Activated B cell treated with CpG ODN at 0.5 μM for 24 hours (primary cell): ENCODE measurements at regions not wholly inside any gene's neighbourhood (a gene's known extent, or its start where the extent isn't known, plus 50 kb on each side); places are given as distances from the start of the nearest gene placed in this dataset.

Experiments used
- ATAC-seq: fragments of 200-7000 bp; cut with Tn5 transposase; one replicate; pipeline ENCODE4 v1.10.0; 2021; ENCODE audit warnings: low read depth, mild to moderate bottlenecking, moderate library complexity
- CTCF ChIA-PET: fragments of 350-600 bp; sonication (Branson Sonifier 250); formaldehyde crosslinking; loops from one replicate; lab custom pipeline; 2021; ENCODE audit warnings: antibody characterized with exemption; lab: Charles Lee
- POLR2A ChIA-PET: fragments of 350-600 bp; sonication (Branson Sonifier 250); formaldehyde crosslinking; loops from one replicate; lab custom pipeline; 2021; ENCODE audit warnings: antibody characterized with exemption; lab: Charles Lee
- DNase-seq: peaks from one replicate; pipeline ENCODE4 v3.0.0; 2022
- H3K27ac Mint-ChIP-seq: one replicate; pipeline ENCODE4 v1.8.0; 2020; ENCODE audit warnings: mixed read lengths
- H3K27me3 Mint-ChIP-seq: one replicate; pipeline ENCODE4 v1.8.0; 2021; ENCODE audit warnings: mixed read lengths
- H3K36me3 Mint-ChIP-seq: one replicate; pipeline ENCODE4 v1.8.0; 2021; ENCODE audit warnings: low read depth, mixed read lengths
- H3K4me1 Mint-ChIP-seq: one replicate; pipeline ENCODE4 v1.8.0; 2021; ENCODE audit warnings: mixed read lengths
- H3K4me3 Mint-ChIP-seq: one replicate; pipeline ENCODE4 v1.8.0; 2020; ENCODE audit warnings: mild to moderate bottlenecking, mixed read lengths
- H3K9me3 Mint-ChIP-seq: one replicate; pipeline ENCODE4 v1.8.0; 2020; ENCODE audit warnings: mixed read lengths
- intact Hi-C: fragments of 100-400 bp; cut with micrococcal nuclease; formaldehyde crosslinking; loops from one replicate; pipeline ENCODE4 v1.15.1; 2024
- TF ChIP-seq, protein P1 (sequence below): fragments of 200-600 bp; IDR thresholded peaks from one replicate; pipeline ENCODE4 v1.8.0; 2022; ENCODE audit warnings: antibody characterized with exemption, mild to moderate bottlenecking

DNA sequence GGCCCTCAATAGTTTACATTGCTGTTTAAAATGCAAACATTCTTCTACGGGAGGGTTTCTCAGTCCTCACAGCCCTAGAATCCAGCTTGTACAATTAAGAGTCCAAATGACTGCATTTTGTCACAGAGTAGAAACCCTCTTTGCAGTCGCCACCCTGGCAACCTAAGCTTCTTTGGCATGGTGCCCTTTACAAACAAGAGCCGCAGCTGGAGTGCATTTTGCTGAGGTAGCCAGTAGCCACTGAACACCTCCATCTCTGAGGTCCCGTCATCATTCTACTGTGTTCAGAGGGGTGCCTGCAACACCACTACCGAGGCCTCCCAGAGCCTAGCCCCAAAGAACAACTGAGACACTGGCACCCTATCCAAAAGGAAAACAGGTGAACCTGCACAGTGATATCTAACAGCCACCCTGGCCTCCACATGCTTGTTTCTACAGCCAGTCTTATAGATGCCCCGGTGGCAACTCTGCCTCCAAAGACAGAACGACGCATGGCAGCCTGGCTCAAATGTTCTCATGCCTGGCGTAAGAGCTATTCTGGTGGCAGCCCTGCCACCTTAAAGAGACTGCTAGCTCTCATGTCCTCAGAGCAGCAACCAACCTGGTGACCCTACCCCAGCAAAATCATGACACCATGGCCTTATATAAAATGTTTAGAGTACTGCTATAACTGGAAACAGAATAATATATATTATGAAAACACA, 801.9 kb downstream of the TECRL start:
- TF ChIP-seq, protein P1, sequence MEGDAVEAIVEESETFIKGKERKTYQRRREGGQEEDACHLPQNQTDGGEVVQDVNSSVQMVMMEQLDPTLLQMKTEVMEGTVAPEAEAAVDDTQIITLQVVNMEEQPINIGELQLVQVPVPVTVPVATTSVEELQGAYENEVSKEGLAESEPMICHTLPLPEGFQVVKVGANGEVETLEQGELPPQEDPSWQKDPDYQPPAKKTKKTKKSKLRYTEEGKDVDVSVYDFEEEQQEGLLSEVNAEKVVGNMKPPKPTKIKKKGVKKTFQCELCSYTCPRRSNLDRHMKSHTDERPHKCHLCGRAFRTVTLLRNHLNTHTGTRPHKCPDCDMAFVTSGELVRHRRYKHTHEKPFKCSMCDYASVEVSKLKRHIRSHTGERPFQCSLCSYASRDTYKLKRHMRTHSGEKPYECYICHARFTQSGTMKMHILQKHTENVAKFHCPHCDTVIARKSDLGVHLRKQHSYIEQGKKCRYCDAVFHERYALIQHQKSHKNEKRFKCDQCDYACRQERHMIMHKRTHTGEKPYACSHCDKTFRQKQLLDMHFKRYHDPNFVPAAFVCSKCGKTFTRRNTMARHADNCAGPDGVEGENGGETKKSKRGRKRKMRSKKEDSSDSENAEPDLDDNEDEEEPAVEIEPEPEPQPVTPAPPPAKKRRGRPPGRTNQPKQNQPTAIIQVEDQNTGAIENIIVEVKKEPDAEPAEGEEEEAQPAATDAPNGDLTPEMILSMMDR: no peak
- ATAC-seq (no peak), DNase-seq (no peak)
- Mint-ChIP-seq H3K4me1 (no peaks in the 10 kb centered on the region), H3K9me3 (peaks cover 3% of the 10 kb centered on the region), H3K36me3 (no peaks in the 10 kb centered on the region), H3K27me3 (no peaks in the 10 kb centered on the region), H3K27ac (no peak overlapping the region), H3K4me3 (no peak overlapping the region)
- intact Hi-C loops: no loop called here
- ChIA-PET POLR2A (no interaction called here), CTCF (no interaction called here)

DNA sequence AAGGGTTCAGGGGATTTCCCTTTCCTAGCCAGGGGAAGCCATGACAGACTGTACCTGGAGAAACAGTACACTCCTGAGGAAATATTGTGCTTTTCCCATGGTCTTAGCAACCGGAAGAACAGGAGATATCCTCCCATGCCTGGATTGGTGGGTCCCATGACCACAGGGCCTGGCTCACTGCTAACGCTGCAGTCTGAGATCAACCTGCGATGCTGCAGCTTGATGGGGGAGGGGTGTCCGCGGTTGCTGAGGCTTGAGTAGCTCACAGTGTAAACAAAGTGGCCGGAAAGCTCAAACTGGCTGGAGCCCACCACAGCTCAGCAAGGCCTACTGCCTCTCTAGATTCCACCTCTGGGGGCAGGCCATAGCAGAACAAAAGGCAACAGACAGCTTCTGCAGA, 819.5 kb downstream of the TECRL start:
- H3K36me3 Mint-ChIP-seq: no peaks in the 10 kb centered on the region
- no peak overlapping the region for H3K4me3 Mint-ChIP-seq
- intact Hi-C loops: no loop called here
- ChIA-PET CTCF (no interaction called here), POLR2A (no interaction called here)
- TF ChIP-seq, protein P1: no peak
- no peak for ATAC-seq
- peaks cover 10% of the 10 kb centered on the region for H3K9me3 Mint-ChIP-seq
- H3K27me3 Mint-ChIP-seq: no peaks in the 10 kb centered on the region
- DNase-seq: no peak
- H3K27ac Mint-ChIP-seq: no peak overlapping the region
- H3K4me1 Mint-ChIP-seq: no peaks in the 10 kb centered on the region

DNA sequence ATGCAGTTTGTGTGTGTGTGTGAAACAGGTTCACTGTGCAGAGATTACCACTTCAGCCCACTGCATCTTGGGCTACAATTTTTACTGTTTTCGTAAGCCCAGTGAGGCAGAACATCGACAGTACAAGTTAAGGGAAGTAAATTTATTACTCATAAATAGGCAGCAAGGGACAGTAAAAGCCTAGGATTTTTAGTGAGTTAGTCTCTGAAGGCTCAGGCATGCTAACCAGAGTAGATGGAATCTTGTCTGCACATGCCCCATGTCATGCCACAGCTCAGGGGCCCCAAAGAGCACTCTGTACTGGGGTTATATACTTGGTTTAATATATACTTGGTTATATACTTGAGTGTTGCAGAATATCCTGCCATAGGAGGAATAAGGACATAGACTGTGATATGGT, 825.7 kb downstream of the TECRL start:
- TF ChIP-seq, protein P1: no peak

DNA sequence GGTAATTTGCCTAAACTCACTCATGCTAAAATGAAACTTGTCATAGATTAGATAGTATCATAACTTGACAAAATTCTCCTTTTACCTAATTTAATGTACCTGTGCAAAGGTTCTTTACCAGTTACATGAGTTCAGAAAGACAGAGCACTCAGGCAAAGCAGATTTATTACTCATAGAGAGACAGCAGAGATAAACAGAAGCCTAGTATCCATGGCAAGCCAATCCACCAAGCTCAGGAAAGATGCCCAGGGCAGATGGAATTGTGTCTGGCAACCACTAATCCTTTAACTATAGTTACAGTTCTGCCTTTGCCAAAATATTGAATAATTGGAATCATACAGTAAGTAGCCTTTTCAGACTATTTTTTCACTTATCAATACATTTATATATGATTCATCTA, 826.2 kb downstream of the TECRL start:
- peaks cover 3% of the 10 kb centered on the region for H3K9me3 Mint-ChIP-seq
- H3K27ac Mint-ChIP-seq: no peak overlapping the region
- no peaks in the 10 kb centered on the region for H3K36me3 Mint-ChIP-seq
- no peak overlapping the region for H3K4me3 Mint-ChIP-seq
- intact Hi-C loops: no loop called here
- no peaks in the 10 kb centered on the region for H3K4me1 Mint-ChIP-seq
- POLR2A ChIA-PET: no interaction called here
- CTCF ChIA-PET: no interaction called here
- DNase-seq (no peak), ATAC-seq (no peak)
- TF ChIP-seq, protein P1: no peak
- no peaks in the 10 kb centered on the region for H3K27me3 Mint-ChIP-seq

More for the DNA sequence above, 825.7 kb downstream of the TECRL start:
- ChIA-PET POLR2A (no interaction called here), CTCF (no interaction called here)
- Mint-ChIP-seq H3K4me1 (no peaks in the 10 kb centered on the region), H3K27ac (no peak overlapping the region), H3K4me3 (no peak overlapping the region), H3K27me3 (no peaks in the 10 kb centered on the region), H3K36me3 (no peaks in the 10 kb centered on the region), H3K9me3 (peaks cover 3% of the 10 kb centered on the region)
- DNase-seq: no peak
- no peak for ATAC-seq
- intact Hi-C loops: no loop called here

GRCh38 chr4:63580796-63581475, 828.3 kb downstream of the TECRL start:
- intact Hi-C loops: no loop called here
- ChIA-PET CTCF (no interaction called here), POLR2A (no interaction called here)
- no peaks in the 10 kb centered on the region for H3K27me3 Mint-ChIP-seq
- peaks cover 3% of the 10 kb centered on the region for H3K9me3 Mint-ChIP-seq
- H3K4me1 Mint-ChIP-seq: no peaks in the 10 kb centered on the region
- ATAC-seq (no peak), DNase-seq (no peak)
- H3K36me3 Mint-ChIP-seq: no peaks in the 10 kb centered on the region
- H3K27ac Mint-ChIP-seq: no peak overlapping the region
- TF ChIP-seq, protein P1: no peak
- no peak overlapping the region for H3K4me3 Mint-ChIP-seq
